ENCODE measurements at regions not wholly inside any gene's neighbourhood (a gene's known extent, or its start where the extent isn't known, plus 50 kb on each side); places are given as distances from the start of the nearest gene placed in this dataset.

DNA sequence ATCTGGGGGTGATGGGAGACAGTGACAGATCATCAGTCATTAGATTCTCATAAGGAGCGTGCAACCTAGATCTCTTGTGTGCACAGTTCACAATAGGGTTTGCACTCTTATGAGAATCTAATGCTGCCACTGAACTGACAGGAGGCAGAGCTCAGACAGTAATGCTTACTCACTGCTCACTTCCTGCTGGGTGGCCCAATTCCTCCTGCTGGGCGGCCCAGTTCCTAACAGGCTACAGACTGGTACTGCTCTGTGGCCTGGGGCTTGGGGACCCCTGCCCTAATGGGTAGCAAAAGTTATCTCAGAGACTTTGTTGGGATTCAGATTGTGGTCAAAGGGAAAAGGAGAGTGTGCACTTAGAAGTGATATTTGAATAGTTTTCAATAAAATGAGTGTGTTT lies 840.1 kb upstream of the ID2 start:
- H3K9ac ChIP-seq (ENCODE audit: low read length in 2 of 2): no peak overlapping the region
- no peak overlapping the region for H3K4me3 ChIP-seq (ENCODE audit: low read length in 2 of 2)
- no peaks in the 10 kb centered on the region for H3K27me3 ChIP-seq (ENCODE audit: control insufficient read depth in 1 of 2, insufficient read depth in 2 of 2, low read length in 2 of 2)
- H3K27ac ChIP-seq (ENCODE audit: low read length): no peak overlapping the region
- no peaks in the 10 kb centered on the region for H3K36me3 ChIP-seq (ENCODE audit: control insufficient read depth in 2 of 2, insufficient read depth in 2 of 2, low read length in 2 of 2)
- H3K4me1 ChIP-seq (ENCODE audit: control insufficient read depth, insufficient read depth, low read length): no peaks in the 10 kb centered on the region
- no peaks in the 10 kb centered on the region for H3K9me3 ChIP-seq (ENCODE audit: control insufficient read depth in 2 of 2, low read length in 2 of 2)

GRCh38 chr2:7844414-7844965 lies 837.4 kb upstream of the ID2 start:
- H3K36me3 ChIP-seq (ENCODE audit: control insufficient read depth in 2 of 2, insufficient read depth in 2 of 2, low read length in 2 of 2): no peaks in the 10 kb centered on the region
- H3K9ac ChIP-seq (ENCODE audit: low read length in 2 of 2): no peak overlapping the region
- H3K27ac ChIP-seq (ENCODE audit: low read length): no peak overlapping the region
- H3K27me3 ChIP-seq (ENCODE audit: control insufficient read depth in 1 of 2, insufficient read depth in 2 of 2, low read length in 2 of 2): no peaks in the 10 kb centered on the region
- H3K4me3 ChIP-seq (ENCODE audit: low read length in 2 of 2): no peak overlapping the region
- H3K4me1 ChIP-seq (ENCODE audit: control insufficient read depth, insufficient read depth, low read length): no peaks in the 10 kb centered on the region
- no peaks in the 10 kb centered on the region for H3K9me3 ChIP-seq (ENCODE audit: control insufficient read depth in 2 of 2, low read length in 2 of 2)

DNA sequence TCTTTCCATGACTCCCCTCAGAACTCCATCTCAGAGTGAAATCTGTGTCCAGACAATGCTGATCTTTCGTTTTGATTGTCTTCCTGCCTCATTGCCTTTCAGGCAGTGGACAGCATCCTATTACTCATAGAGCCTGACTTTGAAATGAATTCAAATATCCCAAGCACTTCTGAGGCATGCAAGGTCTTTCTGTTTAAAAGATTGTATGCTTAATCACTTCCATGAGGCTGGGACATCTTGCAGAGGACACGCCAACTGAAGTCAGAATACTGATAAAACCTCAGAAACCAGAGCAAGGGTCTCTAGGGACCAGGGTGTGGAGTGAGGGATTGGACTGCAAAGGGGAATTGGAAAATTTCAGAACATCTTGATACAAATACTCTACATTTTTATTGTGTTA lies 836.5 kb upstream of the ID2 start:
- Histone ChIP-seq H3K27me3 (ENCODE audit: control insufficient read depth in 1 of 2, insufficient read depth in 2 of 2, low read length in 2 of 2) (no peaks in the 10 kb centered on the region), H3K36me3 (ENCODE audit: control insufficient read depth in 2 of 2, insufficient read depth in 2 of 2, low read length in 2 of 2) (no peaks in the 10 kb centered on the region), H3K9ac (ENCODE audit: low read length in 2 of 2) (no peak overlapping the region), H3K4me3 (ENCODE audit: low read length in 2 of 2) (no peak overlapping the region), H3K27ac (ENCODE audit: low read length) (no peak overlapping the region), H3K4me1 (ENCODE audit: control insufficient read depth, insufficient read depth, low read length) (no peaks in the 10 kb centered on the region), H3K9me3 (ENCODE audit: control insufficient read depth in 2 of 2, low read length in 2 of 2) (no peaks in the 10 kb centered on the region)

GRCh38 chr2:7846607-7847006 lies 835.2 kb upstream of the ID2 start:
- Histone ChIP-seq H3K27ac (ENCODE audit: low read length) (no peak overlapping the region), H3K4me1 (ENCODE audit: control insufficient read depth, insufficient read depth, low read length) (no peaks in the 10 kb centered on the region), H3K36me3 (ENCODE audit: control insufficient read depth in 2 of 2, insufficient read depth in 2 of 2, low read length in 2 of 2) (no peaks in the 10 kb centered on the region), H3K9ac (ENCODE audit: low read length in 2 of 2) (no peak overlapping the region), H3K27me3 (ENCODE audit: control insufficient read depth in 1 of 2, insufficient read depth in 2 of 2, low read length in 2 of 2) (no peaks in the 10 kb centered on the region), H3K4me3 (ENCODE audit: low read length in 2 of 2) (no peak overlapping the region), H3K9me3 (ENCODE audit: control insufficient read depth in 2 of 2, low read length in 2 of 2) (no peaks in the 10 kb centered on the region)

DNA sequence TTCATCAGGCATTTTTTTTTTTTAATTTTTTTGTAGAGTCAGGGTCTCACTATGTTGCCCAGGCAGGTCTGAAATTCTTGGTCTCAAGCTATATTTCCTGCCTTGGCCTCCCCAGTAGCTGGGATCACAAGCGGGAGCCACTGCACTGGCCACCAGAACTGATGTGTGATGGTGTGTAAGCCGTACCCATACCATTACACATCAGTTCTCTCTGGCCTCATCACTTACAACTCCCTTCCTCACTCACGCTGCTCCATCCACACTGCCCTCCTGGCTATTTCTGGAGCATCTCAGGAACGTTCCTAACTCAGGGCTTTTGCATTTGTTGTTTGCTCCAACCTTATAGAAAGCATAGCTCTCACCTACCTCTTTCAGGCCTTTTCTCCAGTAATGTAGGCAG lies 834.5 kb upstream of the ID2 start:
- Histone ChIP-seq H3K9ac (ENCODE audit: low read length in 2 of 2) (no peak overlapping the region), H3K4me1 (ENCODE audit: control insufficient read depth, insufficient read depth, low read length) (no peaks in the 10 kb centered on the region), H3K36me3 (ENCODE audit: control insufficient read depth in 2 of 2, insufficient read depth in 2 of 2, low read length in 2 of 2) (no peaks in the 10 kb centered on the region), H3K27me3 (ENCODE audit: control insufficient read depth in 1 of 2, insufficient read depth in 2 of 2, low read length in 2 of 2) (no peaks in the 10 kb centered on the region), H3K9me3 (ENCODE audit: control insufficient read depth in 2 of 2, low read length in 2 of 2) (no peaks in the 10 kb centered on the region), H3K27ac (ENCODE audit: low read length) (no peak overlapping the region), H3K4me3 (ENCODE audit: low read length in 2 of 2) (no peak overlapping the region)

DNA sequence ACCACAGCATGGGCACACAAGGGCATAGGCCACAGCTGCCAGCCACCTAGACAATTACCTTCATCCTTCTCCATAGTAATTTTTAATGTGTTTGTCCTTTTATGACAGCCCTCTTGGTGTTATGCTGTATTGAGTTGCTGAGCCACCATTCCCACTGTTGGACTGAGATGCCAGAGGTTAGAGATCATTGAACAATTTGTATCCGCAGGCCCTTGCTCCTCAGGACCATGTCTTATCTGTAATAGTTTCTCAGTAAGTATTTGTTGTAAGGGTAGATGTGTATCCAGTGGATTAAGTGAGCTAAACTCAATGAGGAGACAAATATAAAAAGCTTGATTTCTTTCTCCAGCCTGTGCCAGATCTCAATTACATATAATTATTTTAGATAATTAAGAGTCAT lies 832.8 kb upstream of the ID2 start:
- Histone ChIP-seq H3K9me3 (ENCODE audit: control insufficient read depth in 2 of 2, low read length in 2 of 2) (no peaks in the 10 kb centered on the region), H3K9ac (ENCODE audit: low read length in 2 of 2) (no peak overlapping the region), H3K36me3 (ENCODE audit: control insufficient read depth in 2 of 2, insufficient read depth in 2 of 2, low read length in 2 of 2) (no peaks in the 10 kb centered on the region), H3K4me1 (ENCODE audit: control insufficient read depth, insufficient read depth, low read length) (no peaks in the 10 kb centered on the region), H3K4me3 (ENCODE audit: low read length in 2 of 2) (no peak overlapping the region), H3K27ac (ENCODE audit: low read length) (no peak overlapping the region), H3K27me3 (ENCODE audit: control insufficient read depth in 1 of 2, insufficient read depth in 2 of 2, low read length in 2 of 2) (no peaks in the 10 kb centered on the region)

GRCh38 chr2:7849531-7849930 lies 832.3 kb upstream of the ID2 start:
- no peaks in the 10 kb centered on the region for H3K9me3 ChIP-seq (ENCODE audit: control insufficient read depth in 2 of 2, low read length in 2 of 2)
- no peak overlapping the region for H3K4me3 ChIP-seq (ENCODE audit: low read length in 2 of 2)
- H3K36me3 ChIP-seq (ENCODE audit: control insufficient read depth in 2 of 2, insufficient read depth in 2 of 2, low read length in 2 of 2): no peaks in the 10 kb centered on the region
- H3K9ac ChIP-seq (ENCODE audit: low read length in 2 of 2): no peak overlapping the region
- no peak overlapping the region for H3K27ac ChIP-seq (ENCODE audit: low read length)
- H3K27me3 ChIP-seq (ENCODE audit: control insufficient read depth in 1 of 2, insufficient read depth in 2 of 2, low read length in 2 of 2): no peaks in the 10 kb centered on the region
- H3K4me1 ChIP-seq (ENCODE audit: control insufficient read depth, insufficient read depth, low read length): no peaks in the 10 kb centered on the region

GRCh38 chr2:7852546-7852945 lies 829.3 kb upstream of the ID2 start:
- no peaks in the 10 kb centered on the region for H3K36me3 ChIP-seq (ENCODE audit: control insufficient read depth in 2 of 2, insufficient read depth in 2 of 2, low read length in 2 of 2)
- no peak overlapping the region for H3K4me3 ChIP-seq (ENCODE audit: low read length in 2 of 2)
- H3K27ac ChIP-seq (ENCODE audit: low read length): no peak overlapping the region
- no peaks in the 10 kb centered on the region for H3K9me3 ChIP-seq (ENCODE audit: control insufficient read depth in 2 of 2, low read length in 2 of 2)
- no peaks in the 10 kb centered on the region for H3K27me3 ChIP-seq (ENCODE audit: control insufficient read depth in 1 of 2, insufficient read depth in 2 of 2, low read length in 2 of 2)
- H3K4me1 ChIP-seq (ENCODE audit: control insufficient read depth, insufficient read depth, low read length): no peaks in the 10 kb centered on the region
- H3K9ac ChIP-seq (ENCODE audit: low read length in 2 of 2): no peak overlapping the region

DNA sequence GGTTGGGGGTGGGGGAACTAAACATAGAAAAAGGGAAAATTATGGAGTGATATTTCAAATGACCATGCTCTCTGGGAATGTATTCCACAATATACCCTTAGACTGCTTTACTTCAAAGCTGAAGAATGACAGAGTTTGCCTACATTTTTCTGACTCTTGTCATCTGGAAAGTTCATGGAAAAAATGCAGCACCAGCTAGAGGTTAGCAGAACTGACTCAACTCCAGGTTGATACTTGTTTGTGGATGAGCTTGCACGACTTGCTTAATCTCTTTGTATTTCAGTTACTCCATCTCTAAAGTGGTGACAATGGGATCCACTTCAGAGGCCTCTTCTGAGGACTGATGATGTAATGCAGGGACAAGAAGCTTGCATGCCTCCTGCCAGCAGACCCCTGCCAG lies 824.0 kb upstream of the ID2 start:
- no peaks in the 10 kb centered on the region for H3K9me3 ChIP-seq (ENCODE audit: control insufficient read depth in 2 of 2, low read length in 2 of 2)
- H3K36me3 ChIP-seq (ENCODE audit: control insufficient read depth in 2 of 2, insufficient read depth in 2 of 2, low read length in 2 of 2): no peaks in the 10 kb centered on the region
- H3K4me3 ChIP-seq (ENCODE audit: low read length in 2 of 2): no peak overlapping the region
- no peak overlapping the region for H3K9ac ChIP-seq (ENCODE audit: low read length in 2 of 2)
- H3K27ac ChIP-seq (ENCODE audit: low read length): no peak overlapping the region
- no peaks in the 10 kb centered on the region for H3K4me1 ChIP-seq (ENCODE audit: control insufficient read depth, insufficient read depth, low read length)
- H3K27me3 ChIP-seq (ENCODE audit: control insufficient read depth in 1 of 2, insufficient read depth in 2 of 2, low read length in 2 of 2): no peaks in the 10 kb centered on the region

GRCh38 chr2:7858624-7859023 lies 823.2 kb upstream of the ID2 start:
- no peak overlapping the region for H3K27ac ChIP-seq (ENCODE audit: low read length)
- H3K4me1 ChIP-seq (ENCODE audit: control insufficient read depth, insufficient read depth, low read length): no peaks in the 10 kb centered on the region
- H3K9me3 ChIP-seq (ENCODE audit: control insufficient read depth in 2 of 2, low read length in 2 of 2): no peaks in the 10 kb centered on the region
- H3K4me3 ChIP-seq (ENCODE audit: low read length in 2 of 2): no peak overlapping the region
- no peaks in the 10 kb centered on the region for H3K36me3 ChIP-seq (ENCODE audit: control insufficient read depth in 2 of 2, insufficient read depth in 2 of 2, low read length in 2 of 2)
- no peaks in the 10 kb centered on the region for H3K27me3 ChIP-seq (ENCODE audit: control insufficient read depth in 1 of 2, insufficient read depth in 2 of 2, low read length in 2 of 2)
- no peak overlapping the region for H3K9ac ChIP-seq (ENCODE audit: low read length in 2 of 2)

GRCh38 chr2:7860693-7861092 lies 821.2 kb upstream of the ID2 start:
- Histone ChIP-seq H3K27me3 (ENCODE audit: control insufficient read depth in 1 of 2, insufficient read depth in 2 of 2, low read length in 2 of 2) (no peaks in the 10 kb centered on the region), H3K9me3 (ENCODE audit: control insufficient read depth in 2 of 2, low read length in 2 of 2) (no peaks in the 10 kb centered on the region), H3K4me3 (ENCODE audit: low read length in 2 of 2) (no peak overlapping the region), H3K4me1 (ENCODE audit: control insufficient read depth, insufficient read depth, low read length) (no peaks in the 10 kb centered on the region), H3K9ac (ENCODE audit: low read length in 2 of 2) (no peak overlapping the region), H3K36me3 (ENCODE audit: control insufficient read depth in 2 of 2, insufficient read depth in 2 of 2, low read length in 2 of 2) (no peaks in the 10 kb centered on the region), H3K27ac (ENCODE audit: low read length) (no peak overlapping the region)

Data from stomach smooth muscle (tissue), 2 donors.